Thymus (tissue), 11 donors: ENCODE measurements at regions not wholly inside any gene's neighbourhood (a gene's known extent, or its start where the extent isn't known, plus 50 kb on each side); places are given as distances from the start of the nearest gene placed in this dataset.
"Not testable (repeated sequence)": the region's sequence is repeated elsewhere in the genome, so short reads cannot be mapped to it uniquely, and the experiment has no call there.

Source experiments
- DNase-seq, 9 donors: peaks; one replicate each; pipeline ENCODE4 v3.0.0-alpha.2; 2013; ENCODE audit warnings: low spot score in 9 of 9, low read depth in 6 of 9, missing footprints in 1 of 9
- H3K27ac ChIP-seq, 2 donors: one replicate each; pipeline ENCODE4 v1.5.1; 2013; ENCODE audit warnings: control low read depth in 1 of 2, low read depth in 1 of 2, low read length in 1 of 2, mild to moderate bottlenecking in 1 of 2, moderate library complexity in 1 of 2
- H3K27me3 ChIP-seq, 2 donors: one replicate each; pipeline ENCODE4 v1.5.1; 2013; ENCODE audit warnings: low read length in 1 of 2; ENCODE audit not compliant: control insufficient read depth in 2 of 2, insufficient read depth in 1 of 2
- H3K36me3 ChIP-seq, 2 donors: one replicate each; pipeline ENCODE4 v1.5.1; 2013; ENCODE audit warnings: low read length in 1 of 2, mild to moderate bottlenecking in 1 of 2, moderate library complexity in 1 of 2; ENCODE audit not compliant: control insufficient read depth in 2 of 2, insufficient read depth in 2 of 2
- H3K4me1 ChIP-seq, 2 donors: one replicate each; pipeline ENCODE4 v1.5.1; 2013; ENCODE audit warnings: low read length in 2 of 2; ENCODE audit not compliant: control insufficient read depth in 2 of 2, insufficient read depth in 2 of 2
- H3K4me3 ChIP-seq, 2 donors: one replicate each; pipeline ENCODE4 v1.5.1; 2013; ENCODE audit warnings: low read length in 2 of 2, control low read depth in 1 of 2, mild to moderate bottlenecking in 1 of 2
- H3K9me3 ChIP-seq, 2 donors: one replicate each; pipeline ENCODE4 v1.5.1; 2013; ENCODE audit warnings: low read length in 1 of 2, mild to moderate bottlenecking in 1 of 2; ENCODE audit not compliant: control insufficient read depth in 2 of 2, insufficient read depth in 1 of 2
- WGBS: extraction: QIAGEN DNeasy Blood & Tissue Kit; methylation state at CpG from one replicate; pipeline ENCODE4 v1.1.7; 2013; 5-methylcytosine and 5-hydroxymethylcytosine counted together
- donor health status: healthy.

- no peak overlapping the region for H3K27ac ChIP-seq
- H3K4me3 ChIP-seq, result no peak overlapping the region
- H3K36me3 ChIP-seq, result no peaks in the 10 kb centered on the region
- no peaks in the 10 kb centered on the region for H3K4me1 ChIP-seq
- no peaks in the 10 kb centered on the region for H3K9me3 ChIP-seq
- H3K27me3 ChIP-seq, result no peaks in the 10 kb centered on the region
- 93% methylated on average over 2 of the region's 2 CpGs for WGBS
- no peak for DNase-seq
Measured at GRCh38 chr17:33873201-33873617, 381.9 kb upstream of the CCL2 start.

DNA sequence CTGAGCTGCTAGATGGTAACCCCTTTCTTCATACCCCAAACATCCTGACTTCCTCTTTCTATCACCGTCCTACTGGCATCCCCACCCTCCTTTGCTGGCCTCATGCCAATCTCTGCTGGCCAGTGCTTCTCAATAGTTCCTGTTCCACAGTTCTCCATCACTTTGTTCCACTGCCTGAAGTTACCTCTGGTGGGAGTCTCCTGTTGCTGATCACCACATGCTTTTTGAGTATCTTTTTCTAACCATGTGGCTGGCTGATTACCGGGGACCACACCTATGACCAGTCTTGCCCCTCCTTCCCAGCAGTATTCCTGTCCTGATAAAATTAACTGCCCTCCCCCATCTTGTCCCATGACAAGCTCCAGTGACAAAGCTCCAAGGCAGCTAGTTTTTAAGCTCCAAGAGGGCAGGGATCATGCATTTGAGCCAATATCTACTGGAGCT is 380.4 kb upstream of the CCL2 start:
- H3K27ac ChIP-seq, result no peak overlapping the region
- peak in 1 of 9 donors; percentile 1 for DNase-seq
- WGBS, result 50% methylated on average over 2 of the region's 2 CpGs
- no peak overlapping the region for H3K4me3 ChIP-seq
- H3K4me1 ChIP-seq, result no peaks in the 10 kb centered on the region
- H3K9me3 ChIP-seq, result no peaks in the 10 kb centered on the region
- no peaks in the 10 kb centered on the region for H3K27me3 ChIP-seq
- H3K36me3 ChIP-seq, result no peaks in the 10 kb centered on the region

DNA sequence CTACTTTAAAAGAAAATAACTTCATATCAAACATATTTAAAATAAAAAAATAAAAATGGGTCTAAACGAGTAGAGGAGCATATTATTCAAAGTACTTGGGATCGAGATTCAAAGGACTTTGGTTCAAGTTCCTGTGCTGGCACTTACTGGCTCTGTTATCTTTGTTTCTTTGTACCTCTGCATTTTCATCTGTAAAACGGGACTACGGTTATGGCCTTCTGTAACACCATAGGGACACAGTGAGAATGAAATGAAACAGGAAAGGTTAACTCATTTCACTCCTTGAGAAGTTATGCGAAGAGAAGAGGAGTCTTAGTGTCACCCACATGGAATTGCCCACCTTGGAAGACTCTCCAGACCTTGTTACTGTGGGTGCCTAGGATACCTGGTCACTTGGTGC is 379.1 kb upstream of the CCL2 start:
- no peaks in the 10 kb centered on the region for H3K27me3 ChIP-seq
- WGBS, result 94% methylated on average over 5 of the region's 5 CpGs
- DNase-seq, result no peak

DNA sequence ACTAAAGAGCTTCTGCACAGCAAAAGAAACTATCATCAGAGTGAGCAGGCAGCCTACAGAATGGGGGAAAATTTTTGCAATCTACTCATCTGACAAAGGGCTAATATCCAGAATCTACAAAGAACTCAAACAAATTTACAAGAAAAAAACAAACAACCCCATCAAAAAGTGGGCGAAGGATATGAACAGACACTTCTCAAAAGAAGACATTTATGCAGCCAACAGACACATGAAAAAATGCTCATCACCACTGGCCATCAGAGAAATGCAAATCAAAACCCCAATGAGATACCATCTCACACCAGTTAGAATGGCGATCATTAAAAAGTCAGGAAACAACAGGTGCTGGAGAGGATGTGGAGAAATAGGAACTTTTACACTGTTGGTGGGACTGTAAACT is 372.8 kb upstream of the CCL2 start:
- H3K36me3 ChIP-seq, H3K27ac ChIP-seq, H3K4me1 ChIP-seq, DNase-seq, H3K9me3 ChIP-seq, H3K27me3 ChIP-seq, H3K4me3 ChIP-seq: not testable (repeated sequence)
- 87% methylated on average over 1 of the region's 2 CpGs for WGBS

More for the DNA sequence above, 379.1 kb upstream of the CCL2 start:
- no peak overlapping the region for H3K27ac ChIP-seq
- H3K36me3 ChIP-seq, result no peaks in the 10 kb centered on the region
- no peaks in the 10 kb centered on the region for H3K4me1 ChIP-seq
- H3K9me3 ChIP-seq, result no peaks in the 10 kb centered on the region
- H3K4me3 ChIP-seq, result no peak overlapping the region

GRCh38 chr17:33882677-33883076 is 372.4 kb upstream of the CCL2 start:
- H3K27ac ChIP-seq, H3K4me3 ChIP-seq, H3K36me3 ChIP-seq, H3K4me1 ChIP-seq, H3K9me3 ChIP-seq, H3K27me3 ChIP-seq, DNase-seq: not testable (repeated sequence)
- WGBS, result 88% methylated on average over 3 of the region's 3 CpGs

DNA sequence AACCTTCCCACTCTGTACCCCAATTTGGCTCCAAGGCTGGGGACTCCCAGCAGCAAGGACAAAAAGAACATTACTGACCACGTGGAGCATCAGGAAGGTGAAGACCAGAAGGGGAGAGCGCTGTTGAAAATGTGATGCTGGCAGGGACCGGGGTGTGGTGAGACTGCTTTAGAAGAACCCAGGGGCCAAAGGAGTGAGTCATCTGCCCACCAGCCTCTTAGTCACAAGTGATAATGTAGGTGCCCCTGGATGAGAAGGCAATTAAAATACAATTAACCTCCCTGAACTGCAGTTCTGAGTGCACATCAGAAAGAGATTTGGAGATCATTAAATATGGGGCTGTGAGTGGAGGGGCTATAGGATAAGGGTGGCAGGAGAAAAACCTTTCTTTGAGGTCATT is 366.6 kb upstream of the CCL2 start:
- no peak overlapping the region for H3K4me3 ChIP-seq
- 76% methylated on average over 3 of the region's 3 CpGs for WGBS
- no peaks in the 10 kb centered on the region for H3K4me1 ChIP-seq
- H3K36me3 ChIP-seq, result no peaks in the 10 kb centered on the region
- H3K27ac ChIP-seq, result no peak overlapping the region
- H3K9me3 ChIP-seq, result no peaks in the 10 kb centered on the region
- no peaks in the 10 kb centered on the region for H3K27me3 ChIP-seq
- DNase-seq, result no peak

DNA sequence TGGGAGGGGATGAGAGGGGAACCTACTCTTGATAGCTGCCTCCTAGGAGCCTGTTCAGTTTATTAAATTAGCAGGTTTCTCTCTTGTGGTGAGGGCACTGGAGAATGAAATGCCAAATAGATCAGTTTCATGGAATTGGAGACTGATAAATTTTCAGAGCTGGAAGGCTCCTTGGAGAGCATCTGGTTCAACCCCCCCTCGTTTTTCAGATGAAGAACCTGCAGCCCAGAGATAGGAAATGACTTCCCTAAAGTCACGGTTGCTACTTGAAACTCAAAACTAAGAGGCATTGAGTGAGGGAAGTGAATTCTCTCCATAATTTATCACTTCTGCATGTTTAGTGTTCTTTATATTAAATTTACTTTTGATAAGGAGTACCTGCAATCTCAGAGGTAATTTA is 366.0 kb upstream of the CCL2 start:
- H3K4me3 ChIP-seq, result no peak overlapping the region
- H3K27ac ChIP-seq, result no peak overlapping the region
- H3K9me3 ChIP-seq, result no peaks in the 10 kb centered on the region
- no peaks in the 10 kb centered on the region for H3K27me3 ChIP-seq
- no peaks in the 10 kb centered on the region for H3K4me1 ChIP-seq
- no peaks in the 10 kb centered on the region for H3K36me3 ChIP-seq
- WGBS, result 5% methylated on average over 2 of the region's 2 CpGs
- no peak for DNase-seq

- no peaks in the 10 kb centered on the region for H3K9me3 ChIP-seq
- H3K4me1 ChIP-seq, result no peaks in the 10 kb centered on the region
- no peak overlapping the region for H3K27ac ChIP-seq
- no peaks in the 10 kb centered on the region for H3K36me3 ChIP-seq
- no peak for DNase-seq
- 97% methylated on average over 2 of the region's 2 CpGs for WGBS
- H3K27me3 ChIP-seq, result no peaks in the 10 kb centered on the region
- no peak overlapping the region for H3K4me3 ChIP-seq
Measured at GRCh38 chr17:33889766-33890165, 365.3 kb upstream of the CCL2 start.

DNA sequence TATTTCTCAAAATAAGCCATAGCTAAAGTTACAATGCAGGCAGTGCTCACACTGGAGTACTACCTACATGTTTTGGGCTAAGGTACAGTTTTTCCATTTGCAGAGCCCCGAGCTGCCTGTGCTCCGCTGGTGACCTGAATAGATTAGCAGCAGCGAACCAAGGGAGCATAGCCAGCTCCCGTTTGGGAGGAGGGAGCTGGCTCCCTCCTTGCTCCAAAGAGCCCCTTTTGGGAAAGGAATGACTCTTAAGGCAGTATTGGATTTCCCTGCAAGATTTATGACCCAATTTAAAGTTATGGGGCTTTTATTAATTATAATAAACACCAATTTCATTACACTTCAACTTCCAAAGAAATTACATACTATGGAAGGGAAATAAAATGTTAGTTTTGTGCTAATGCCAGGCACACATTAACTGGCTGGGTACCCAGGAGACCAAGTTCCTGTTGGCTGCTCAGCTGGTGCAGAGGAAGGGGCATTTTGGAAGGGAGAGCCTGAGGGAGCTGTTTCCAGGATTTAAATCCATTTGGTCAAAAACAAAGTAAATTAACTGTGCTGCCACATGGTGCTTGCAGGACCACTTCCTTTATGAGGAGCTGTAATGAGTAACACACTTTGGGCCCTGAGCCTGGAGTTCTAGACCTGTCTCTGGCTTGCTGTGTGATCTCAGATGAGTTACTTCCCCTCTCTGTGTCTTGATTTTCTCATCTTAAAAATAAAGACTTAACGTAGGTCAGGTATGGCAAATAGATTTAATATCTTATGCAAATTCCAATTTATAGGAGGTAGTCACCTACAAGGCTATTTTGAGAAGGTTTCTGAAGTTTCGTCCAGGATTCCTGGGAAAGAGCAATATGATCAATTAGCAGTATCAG is 362.1 kb upstream of the CCL2 start:
- DNase-seq, result no peak
- Histone ChIP-seq H3K27ac (no peak overlapping the region), H3K4me3 (no peak overlapping the region), H3K4me1 (no peaks in the 10 kb centered on the region), H3K27me3 (no peaks in the 10 kb centered on the region), H3K9me3 (no peaks in the 10 kb centered on the region), H3K36me3 (no peaks in the 10 kb centered on the region)
- 70% methylated on average over 6 of the region's 6 CpGs for WGBS
